ENCODE measurements at regions not wholly inside any gene's neighbourhood (a gene's known extent, or its start where the extent isn't known, plus 50 kb on each side); places are given as distances from the start of the nearest gene placed in this dataset.

DNA sequence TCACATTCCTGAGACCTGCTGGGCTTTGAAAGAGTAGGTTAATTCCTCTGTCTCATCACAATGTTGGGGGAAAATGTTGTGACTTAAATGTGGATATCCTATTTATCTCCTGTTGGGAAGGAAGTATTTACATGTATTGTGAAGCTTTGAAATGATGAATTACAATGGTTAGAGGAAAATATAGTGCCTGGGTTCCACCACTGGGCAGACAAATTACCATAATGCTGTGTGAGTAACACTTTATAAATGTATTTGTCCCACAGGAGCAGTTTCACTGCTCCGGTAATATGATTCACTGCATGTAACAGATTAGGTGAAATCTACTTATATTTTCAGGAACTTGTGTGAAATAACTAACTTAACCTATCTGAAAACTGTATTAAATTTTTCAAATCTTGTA is 1476.4 kb downstream of the NLGN4Y start:
- no peak for TF ChIP-seq POLR2A (IDR thresholded peaks at IDR 0.05)
- TF ChIP-seq, protein P1, sequence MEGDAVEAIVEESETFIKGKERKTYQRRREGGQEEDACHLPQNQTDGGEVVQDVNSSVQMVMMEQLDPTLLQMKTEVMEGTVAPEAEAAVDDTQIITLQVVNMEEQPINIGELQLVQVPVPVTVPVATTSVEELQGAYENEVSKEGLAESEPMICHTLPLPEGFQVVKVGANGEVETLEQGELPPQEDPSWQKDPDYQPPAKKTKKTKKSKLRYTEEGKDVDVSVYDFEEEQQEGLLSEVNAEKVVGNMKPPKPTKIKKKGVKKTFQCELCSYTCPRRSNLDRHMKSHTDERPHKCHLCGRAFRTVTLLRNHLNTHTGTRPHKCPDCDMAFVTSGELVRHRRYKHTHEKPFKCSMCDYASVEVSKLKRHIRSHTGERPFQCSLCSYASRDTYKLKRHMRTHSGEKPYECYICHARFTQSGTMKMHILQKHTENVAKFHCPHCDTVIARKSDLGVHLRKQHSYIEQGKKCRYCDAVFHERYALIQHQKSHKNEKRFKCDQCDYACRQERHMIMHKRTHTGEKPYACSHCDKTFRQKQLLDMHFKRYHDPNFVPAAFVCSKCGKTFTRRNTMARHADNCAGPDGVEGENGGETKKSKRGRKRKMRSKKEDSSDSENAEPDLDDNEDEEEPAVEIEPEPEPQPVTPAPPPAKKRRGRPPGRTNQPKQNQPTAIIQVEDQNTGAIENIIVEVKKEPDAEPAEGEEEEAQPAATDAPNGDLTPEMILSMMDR (IDR thresholded peaks at IDR 0.05) = no peak

All from heart left ventricle (tissue), 13 donors.